CD14-positive monocyte (primary cell): ENCODE measurements at regions not wholly inside any gene's neighbourhood (a gene's known extent, or its start where the extent isn't known, plus 50 kb on each side); places are given as distances from the start of the nearest gene placed in this dataset.

ENCODE experiments used
- DNase-seq, 3 donors: peaks; one replicate each; pipeline ENCODE4 v3.0.0-alpha.2; 2011 to 2022
- H2AFZ ChIP-seq: 2 replicates; pipeline ENCODE4 v1.6.0; 2012; ENCODE audit warnings: mild to moderate bottlenecking, low read depth, low read length, inconsistent platforms; ENCODE audit not compliant: insufficient read depth, poor library complexity, severe bottlenecking
- H3K27ac ChIP-seq, 2 donors: 1 replicate in 1 of 2; 2 replicates in 1 of 2; pipeline ENCODE4 v1.5.1; 2012 to 2013; ENCODE audit warnings: low read length in 2 of 2, control low read depth in 1 of 2, inconsistent platforms in 1 of 2, low read depth in 1 of 2, mild to moderate bottlenecking in 1 of 2
- H3K27me3 ChIP-seq, 2 donors: one replicate each; pipeline versions ENCODE4 v1.6.0 to v1.6.1; 2011 to 2013; ENCODE audit warnings: low read length in 2 of 2; ENCODE audit not compliant: control insufficient read depth in 2 of 2, insufficient read depth in 2 of 2
- H3K36me3 ChIP-seq, 2 donors: replicated peaks in 1 of 2; 1 replicate in 1 of 2; 2 replicates in 1 of 2; pipeline versions ENCODE4 v1.5.1 to v1.6.1; 2012 to 2013; ENCODE audit warnings: low read length in 2 of 2, control low read depth in 1 of 2, inconsistent platforms in 1 of 2, mild to moderate bottlenecking in 1 of 2; ENCODE audit not compliant: insufficient read depth in 2 of 2, control insufficient read depth in 1 of 2
- H3K4me1 ChIP-seq, 2 donors: 1 replicate in 1 of 2; 2 replicates in 1 of 2; pipeline versions ENCODE4 v1.5.1 to v1.6.1; 2012 to 2013; ENCODE audit warnings: low read length in 2 of 2, control low read depth in 1 of 2, inconsistent platforms in 1 of 2, mild to moderate bottlenecking in 1 of 2, moderate library complexity in 1 of 2; ENCODE audit not compliant: insufficient read depth in 2 of 2, control insufficient read depth in 1 of 2
- H3K4me2 ChIP-seq: replicated peaks from 2 replicates; pipeline ENCODE3; 2012; ENCODE audit warnings: low read length, moderate library complexity, mild to moderate bottlenecking; ENCODE audit not compliant: poor library complexity, severe bottlenecking; ENCODE audit errors: extremely low read depth
- H3K4me3 ChIP-seq, 3 experiments: fragments of 200-600 bp in 1 of 3; sonication (generic) in 1 of 3; replicated peaks in 1 of 3; 1 replicate in 2 of 3; 2 replicates in 1 of 3; pipeline ENCODE4 v1.5.1; 2011 to 2013; ENCODE audit warnings: low read length in 3 of 3, mild to moderate bottlenecking in 3 of 3, control low read depth in 2 of 3, low read depth in 2 of 3, inconsistent platforms in 1 of 3, moderate library complexity in 1 of 3
- H3K79me2 ChIP-seq: 2 replicates; pipeline ENCODE4 v1.6.0; 2012; ENCODE audit warnings: mild to moderate bottlenecking, control low read depth, inconsistent platforms, low read length, moderate library complexity; ENCODE audit not compliant: insufficient read depth
- H3K9ac ChIP-seq: 2 replicates; pipeline ENCODE4 v1.6.0; 2017; ENCODE audit warnings: low read length, mild to moderate bottlenecking; ENCODE audit not compliant: insufficient read depth, poor library complexity, severe bottlenecking
- H3K9me3 ChIP-seq, 2 donors: replicated peaks in 1 of 2; 1 replicate in 1 of 2; 2 replicates in 1 of 2; pipeline versions ENCODE4 v1.5.1 to v1.6.1; 2012 to 2013; ENCODE audit warnings: low read length in 2 of 2, control low read depth in 1 of 2; ENCODE audit not compliant: control insufficient read depth in 1 of 2, insufficient read depth in 1 of 2
- H4K20me1 ChIP-seq: 2 replicates; pipeline ENCODE4 v1.6.0; 2012; ENCODE audit warnings: mild to moderate bottlenecking, low read length, control low read depth, moderate library complexity; ENCODE audit not compliant: insufficient read depth
- H3K27ac Mint-ChIP-seq, 7 donors: one replicate each; pipeline ENCODE4 v1.8.0; 2020; ENCODE audit warnings: mild to moderate bottlenecking in 7 of 7, mixed read lengths in 7 of 7, moderate library complexity in 6 of 7, inconsistent platforms in 2 of 7
- H3K27me3 Mint-ChIP-seq, 3 donors: one replicate each; pipeline ENCODE4 v1.8.0; 2021 to 2022; ENCODE audit warnings: low read depth in 3 of 3, mild to moderate bottlenecking in 3 of 3, mixed read lengths in 3 of 3, moderate library complexity in 3 of 3, inconsistent platforms in 1 of 3
- H3K36me3 Mint-ChIP-seq, 2 donors: one replicate each; pipeline ENCODE4 v1.8.0; 2020; ENCODE audit warnings: mixed read lengths in 2 of 2, inconsistent platforms in 1 of 2, mild to moderate bottlenecking in 1 of 2
- H3K4me1 Mint-ChIP-seq: one replicate; pipeline ENCODE4 v1.8.0; 2020; ENCODE audit warnings: mild to moderate bottlenecking, mixed read lengths
- H3K4me3 Mint-ChIP-seq, 2 donors: one replicate each; pipeline ENCODE4 v1.8.0; 2020; ENCODE audit warnings: mild to moderate bottlenecking in 2 of 2, mixed read lengths in 2 of 2, moderate library complexity in 1 of 2
- H3K9me3 Mint-ChIP-seq, 7 donors: one replicate each; pipeline ENCODE4 v1.8.0; 2020 to 2022; ENCODE audit warnings: mixed read lengths in 7 of 7, mild to moderate bottlenecking in 6 of 7, moderate library complexity in 6 of 7, inconsistent platforms in 2 of 7
- WGBS: methylation state at CpG from one replicate; pipeline ENCODE4 v1.1.5; 2013; ENCODE audit warnings: missing lambda C conversion rate; ENCODE audit not compliant: insufficient coverage; 5-methylcytosine and 5-hydroxymethylcytosine counted together
- intact Hi-C, 2 donors: fragments of 100-400 bp; cut with micrococcal nuclease; formaldehyde crosslinking; loops; one replicate each; pipeline versions ENCODE4 v1.15.0 to v1.15.1; 2023
- TF ChIP-seq, protein P1 (sequence below): fragments of 200-600 bp; IDR thresholded peaks from one replicate; pipeline ENCODE4 v1.8.0; 2022; ENCODE audit warnings: antibody characterized with exemption, mild to moderate bottlenecking

- intact Hi-C loops: no loop called here
- Mint-ChIP-seq H3K4me1 (no peaks in the 10 kb centered on the region), H3K36me3 (no peaks in the 10 kb centered on the region), H3K4me3 (no peak overlapping the region), H3K27ac (no peak overlapping the region), H3K27me3 (peaks cover 0 to 6% (median 3%) of the 10 kb centered on the region in 3 donors), H3K9me3 (no peaks in the 10 kb centered on the region)
- H3K27ac ChIP-seq: no peak overlapping the region
- H3K4me3 ChIP-seq: no peak overlapping the region
- H3K4me2 ChIP-seq: no peak overlapping the region
- no peaks in the 10 kb centered on the region for H3K27me3 ChIP-seq
- WGBS: 95% methylated on average over 9 of the region's 10 CpGs
- no peaks in the 10 kb centered on the region for H3K36me3 ChIP-seq
- no peak for DNase-seq
- no peaks in the 10 kb centered on the region for H4K20me1 ChIP-seq
- H3K9me3 ChIP-seq: no peaks in the 10 kb centered on the region
- TF ChIP-seq, protein P1, sequence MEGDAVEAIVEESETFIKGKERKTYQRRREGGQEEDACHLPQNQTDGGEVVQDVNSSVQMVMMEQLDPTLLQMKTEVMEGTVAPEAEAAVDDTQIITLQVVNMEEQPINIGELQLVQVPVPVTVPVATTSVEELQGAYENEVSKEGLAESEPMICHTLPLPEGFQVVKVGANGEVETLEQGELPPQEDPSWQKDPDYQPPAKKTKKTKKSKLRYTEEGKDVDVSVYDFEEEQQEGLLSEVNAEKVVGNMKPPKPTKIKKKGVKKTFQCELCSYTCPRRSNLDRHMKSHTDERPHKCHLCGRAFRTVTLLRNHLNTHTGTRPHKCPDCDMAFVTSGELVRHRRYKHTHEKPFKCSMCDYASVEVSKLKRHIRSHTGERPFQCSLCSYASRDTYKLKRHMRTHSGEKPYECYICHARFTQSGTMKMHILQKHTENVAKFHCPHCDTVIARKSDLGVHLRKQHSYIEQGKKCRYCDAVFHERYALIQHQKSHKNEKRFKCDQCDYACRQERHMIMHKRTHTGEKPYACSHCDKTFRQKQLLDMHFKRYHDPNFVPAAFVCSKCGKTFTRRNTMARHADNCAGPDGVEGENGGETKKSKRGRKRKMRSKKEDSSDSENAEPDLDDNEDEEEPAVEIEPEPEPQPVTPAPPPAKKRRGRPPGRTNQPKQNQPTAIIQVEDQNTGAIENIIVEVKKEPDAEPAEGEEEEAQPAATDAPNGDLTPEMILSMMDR: no peak
- no peak overlapping the region for H3K9ac ChIP-seq
- H3K4me1 ChIP-seq: no peaks in the 10 kb centered on the region
- H2AFZ ChIP-seq: no peak overlapping the region
- no peaks in the 10 kb centered on the region for H3K79me2 ChIP-seq
Observed at GRCh38 chr10:78911533-78912340, 157.0 kb upstream of the ZMIZ1 start.

GRCh38 chr10:78912361-78913218, 156.2 kb upstream of the ZMIZ1 start:
- peaks cover 0 to 6% (median 4%) of the 10 kb centered on the region in 3 donors for H3K27me3 Mint-ChIP-seq
- TF ChIP-seq, protein P1: no peak
- Histone ChIP-seq H3K79me2 (no peaks in the 10 kb centered on the region), H3K9ac (no peak overlapping the region), H3K27me3 (no peaks in the 10 kb centered on the region), H2AFZ (no peak overlapping the region), H3K4me2 (no peak overlapping the region), H3K27ac (no peak overlapping the region), H3K4me1 (no peaks in the 10 kb centered on the region), H3K36me3 (no peaks in the 10 kb centered on the region), H3K9me3 (no peaks in the 10 kb centered on the region), H4K20me1 (no peaks in the 10 kb centered on the region), H3K4me3 (no peak overlapping the region)
- H3K27ac Mint-ChIP-seq: no peak overlapping the region
- no peaks in the 10 kb centered on the region for H3K4me1 Mint-ChIP-seq
- intact Hi-C loops: no loop called here
- H3K36me3 Mint-ChIP-seq: no peaks in the 10 kb centered on the region
- no peak overlapping the region for H3K4me3 Mint-ChIP-seq
- DNase-seq: no peak
- no peaks in the 10 kb centered on the region for H3K9me3 Mint-ChIP-seq
- 91% methylated on average over 4 of the region's 11 CpGs for WGBS
